ENCODE measurements at regions not wholly inside any gene's neighbourhood (a gene's known extent, or its start where the extent isn't known, plus 50 kb on each side); places are given as distances from the start of the nearest gene placed in this dataset.

- TF ChIP-seq ZHX1 (CRISPR knock-in tag; IDR thresholded peaks at IDR 0.05; ENCODE audit: low read depth) (no peak), ZNF318 (CRISPR knock-in tag; IDR thresholded peaks at IDR 0.05) (no peak)
Measured at GRCh38 chr6:88494401-88495140, 328.4 kb upstream of the CNR1 start (continued).
